Activated B cell treated with CpG ODN at 0.5 μM for 24 hours (primary cell): ENCODE measurements at regions not wholly inside any gene's neighbourhood (a gene's known extent, or its start where the extent isn't known, plus 50 kb on each side); places are given as distances from the start of the nearest gene placed in this dataset.
A peak's percentile ranks its signal among the peaks of the same experiment; 100 is the strongest.

ENCODE experiments used
- ATAC-seq: fragments of 200-7000 bp; cut with Tn5 transposase; one replicate; pipeline ENCODE4 v1.10.0; 2021; ENCODE audit warnings: low read depth, mild to moderate bottlenecking, moderate library complexity
- CTCF ChIA-PET: fragments of 350-600 bp; sonication (Branson Sonifier 250); formaldehyde crosslinking; loops from one replicate; lab custom pipeline; 2021; ENCODE audit warnings: antibody characterized with exemption; lab: Charles Lee
- POLR2A ChIA-PET: fragments of 350-600 bp; sonication (Branson Sonifier 250); formaldehyde crosslinking; loops from one replicate; lab custom pipeline; 2021; ENCODE audit warnings: antibody characterized with exemption; lab: Charles Lee
- DNase-seq: peaks from one replicate; pipeline ENCODE4 v3.0.0; 2022
- H3K27ac Mint-ChIP-seq: one replicate; pipeline ENCODE4 v1.8.0; 2020; ENCODE audit warnings: mixed read lengths
- H3K27me3 Mint-ChIP-seq: one replicate; pipeline ENCODE4 v1.8.0; 2021; ENCODE audit warnings: mixed read lengths
- H3K36me3 Mint-ChIP-seq: one replicate; pipeline ENCODE4 v1.8.0; 2021; ENCODE audit warnings: low read depth, mixed read lengths
- H3K4me1 Mint-ChIP-seq: one replicate; pipeline ENCODE4 v1.8.0; 2021; ENCODE audit warnings: mixed read lengths
- H3K4me3 Mint-ChIP-seq: one replicate; pipeline ENCODE4 v1.8.0; 2020; ENCODE audit warnings: mild to moderate bottlenecking, mixed read lengths
- H3K9me3 Mint-ChIP-seq: one replicate; pipeline ENCODE4 v1.8.0; 2020; ENCODE audit warnings: mixed read lengths
- CTCF ChIP-seq: fragments of 200-600 bp; IDR thresholded peaks from one replicate; pipeline ENCODE4 v1.8.0; 2022; ENCODE audit warnings: antibody characterized with exemption, mild to moderate bottlenecking
- intact Hi-C: fragments of 100-400 bp; cut with micrococcal nuclease; formaldehyde crosslinking; loops from one replicate; pipeline ENCODE4 v1.15.1; 2024

- H3K27ac Mint-ChIP-seq: peak overlapping the region; percentile 11
- no peak overlapping the region for H3K4me3 Mint-ChIP-seq
- POLR2A ChIA-PET: no interaction called here
- no peak for TF ChIP-seq CTCF
- H3K27me3 Mint-ChIP-seq: no peaks in the 10 kb centered on the region
- no peak for DNase-seq
- H3K9me3 Mint-ChIP-seq: no peaks in the 10 kb centered on the region
- ATAC-seq: no peak
- intact Hi-C loops: no loop called here
- H3K4me1 Mint-ChIP-seq: peaks cover 7% of the 10 kb centered on the region
- no peaks in the 10 kb centered on the region for H3K36me3 Mint-ChIP-seq
- CTCF ChIA-PET: no interaction called here
Measured at GRCh38 chr5:87150630-87151029, 117.1 kb upstream of the RASA1 start.

- Mint-ChIP-seq H3K4me3 (no peak overlapping the region), H3K27ac (no peak overlapping the region), H3K4me1 (peaks cover 7% of the 10 kb centered on the region), H3K27me3 (no peaks in the 10 kb centered on the region), H3K36me3 (no peaks in the 10 kb centered on the region), H3K9me3 (no peaks in the 10 kb centered on the region)
- no peak for DNase-seq
- intact Hi-C loops: no loop called here
- ATAC-seq: no peak
- TF ChIP-seq CTCF: no peak
- POLR2A ChIA-PET: no interaction called here
- CTCF ChIA-PET: no interaction called here
Measured at GRCh38 chr5:87151547-87151946, 116.1 kb upstream of the RASA1 start.

- TF ChIP-seq CTCF: no peak
- H3K27ac Mint-ChIP-seq: no peak overlapping the region
- H3K27me3 Mint-ChIP-seq: no peaks in the 10 kb centered on the region
- intact Hi-C loops: no loop called here
- no peak for ATAC-seq
- no peaks in the 10 kb centered on the region for H3K9me3 Mint-ChIP-seq
- DNase-seq: no peak
- no peak overlapping the region for H3K4me3 Mint-ChIP-seq
- POLR2A ChIA-PET: no interaction called here
- H3K36me3 Mint-ChIP-seq: no peaks in the 10 kb centered on the region
- peaks cover 7% of the 10 kb centered on the region for H3K4me1 Mint-ChIP-seq
- CTCF ChIA-PET: no interaction called here
Measured at GRCh38 chr5:87152886-87153285, 114.8 kb upstream of the RASA1 start.

- no peak for DNase-seq
- TF ChIP-seq CTCF: no peak
- Mint-ChIP-seq H3K36me3 (no peaks in the 10 kb centered on the region), H3K9me3 (no peaks in the 10 kb centered on the region), H3K27me3 (no peaks in the 10 kb centered on the region), H3K4me1 (peaks cover 7% of the 10 kb centered on the region), H3K27ac (no peak overlapping the region), H3K4me3 (no peak overlapping the region)
- intact Hi-C loops: no loop called here
- POLR2A ChIA-PET: no interaction called here
- CTCF ChIA-PET: no interaction called here
- no peak for ATAC-seq
Measured at GRCh38 chr5:87154191-87154590, 113.5 kb upstream of the RASA1 start.

GRCh38 chr5:87155106-87155505 is 112.6 kb upstream of the RASA1 start:
- H3K27ac Mint-ChIP-seq: no peak overlapping the region
- CTCF ChIA-PET: no interaction called here

More at GRCh38 chr5:87155106-87155505, 112.6 kb upstream of the RASA1 start:
- TF ChIP-seq CTCF: no peak
- Mint-ChIP-seq H3K27me3 (no peaks in the 10 kb centered on the region), H3K9me3 (no peaks in the 10 kb centered on the region), H3K36me3 (no peaks in the 10 kb centered on the region), H3K4me1 (peaks cover 7% of the 10 kb centered on the region), H3K4me3 (no peak overlapping the region)
- no peak for ATAC-seq
- POLR2A ChIA-PET: no interaction called here
- intact Hi-C loops: no loop called here
- no peak for DNase-seq
